HG02852 (cell line): ENCODE measurements at regions not wholly inside any gene's neighbourhood (a gene's known extent, or its start where the extent isn't known, plus 50 kb on each side); places are given as distances from the start of the nearest gene placed in this dataset.
"Not testable (repeated sequence)": the region's sequence is repeated elsewhere in the genome, so short reads cannot be mapped to it uniquely, and the experiment has no call there.

Experiments used
- ATAC-seq: cut with Tn5 transposase; IDR thresholded peaks from one replicate; pipeline ENCODE4 v1.9.1; 2021; ENCODE audit warnings: mild to moderate bottlenecking, moderate library complexity; ENCODE audit not compliant: unreplicated experiment

DNA sequence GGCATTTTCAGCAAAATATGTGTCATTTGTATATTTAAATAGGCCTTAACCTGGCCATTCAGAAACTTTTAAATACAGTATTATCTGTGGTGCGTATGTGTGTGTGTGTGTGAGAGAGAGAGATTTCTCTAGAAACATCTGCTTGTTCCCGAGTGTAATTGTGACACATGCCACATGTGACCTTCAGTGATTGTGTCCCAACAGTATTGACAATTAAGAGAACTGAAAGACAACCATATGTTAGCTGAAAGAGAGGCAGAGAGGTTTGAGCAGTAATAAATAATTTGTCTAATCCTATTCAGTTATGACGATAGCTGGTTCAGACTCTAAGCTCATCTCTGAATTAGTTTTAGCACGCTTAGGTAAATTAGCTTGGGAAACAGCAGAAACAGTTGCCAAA is 1503.1 kb downstream of the PCDH9 start:
- no peak for ATAC-seq

DNA sequence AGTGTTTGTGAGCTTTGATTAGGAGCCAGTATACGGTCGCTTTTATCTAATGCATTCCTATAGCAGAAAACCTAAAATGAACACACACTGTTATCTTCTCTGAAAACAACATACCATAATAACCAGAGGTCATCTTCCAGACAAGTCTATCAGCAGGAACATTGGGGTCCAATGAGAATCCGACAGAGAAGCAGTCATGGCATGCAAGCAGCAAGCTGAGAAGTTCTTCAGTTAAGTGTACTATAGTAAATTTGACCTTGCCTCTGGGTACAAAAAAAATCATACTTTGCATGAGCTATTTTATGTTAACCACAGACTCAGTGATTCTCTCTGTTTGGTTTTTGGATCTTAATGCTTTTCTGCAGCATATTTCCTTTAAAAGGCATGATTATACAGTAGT is 1505.1 kb downstream of the PCDH9 start:
- ATAC-seq = no peak

DNA sequence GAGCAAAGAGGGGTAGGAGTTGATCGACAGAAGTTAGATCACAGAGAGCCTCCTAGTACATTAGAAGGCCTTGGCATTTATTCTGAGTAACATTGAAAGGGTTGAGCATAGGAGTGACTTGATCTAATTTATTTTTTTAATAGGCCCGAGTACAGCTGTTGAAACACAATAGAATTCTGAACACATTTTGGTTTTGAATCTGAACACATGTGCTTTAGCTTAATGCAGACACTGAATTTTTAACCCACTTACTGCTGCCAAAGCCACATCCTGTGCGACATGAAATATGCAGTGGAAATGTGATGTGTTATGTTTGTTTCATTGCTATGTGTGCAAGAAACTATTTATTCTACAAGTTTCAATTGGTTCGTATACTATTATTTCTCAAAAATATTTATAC is 1505.9 kb downstream of the PCDH9 start:
- no peak for ATAC-seq

DNA sequence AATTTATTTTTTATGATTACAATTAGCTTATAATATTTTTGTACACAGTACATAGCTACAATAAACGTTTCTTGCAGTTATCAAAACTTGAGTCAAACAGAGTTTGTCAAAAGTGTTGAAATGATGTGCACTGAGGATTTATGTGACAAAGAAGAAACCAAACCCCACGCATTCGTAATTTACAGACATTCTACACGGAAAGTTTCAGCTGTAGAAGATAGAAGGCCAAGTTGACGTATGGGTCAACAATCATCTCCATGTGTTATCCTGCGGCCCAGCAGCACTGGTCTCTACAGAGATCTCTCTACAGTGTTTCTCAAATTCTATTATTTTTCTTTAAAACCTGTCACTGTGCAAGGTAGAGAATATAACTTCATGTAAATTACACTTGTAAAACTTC is 1507.6 kb downstream of the PCDH9 start:
- no peak for ATAC-seq

DNA sequence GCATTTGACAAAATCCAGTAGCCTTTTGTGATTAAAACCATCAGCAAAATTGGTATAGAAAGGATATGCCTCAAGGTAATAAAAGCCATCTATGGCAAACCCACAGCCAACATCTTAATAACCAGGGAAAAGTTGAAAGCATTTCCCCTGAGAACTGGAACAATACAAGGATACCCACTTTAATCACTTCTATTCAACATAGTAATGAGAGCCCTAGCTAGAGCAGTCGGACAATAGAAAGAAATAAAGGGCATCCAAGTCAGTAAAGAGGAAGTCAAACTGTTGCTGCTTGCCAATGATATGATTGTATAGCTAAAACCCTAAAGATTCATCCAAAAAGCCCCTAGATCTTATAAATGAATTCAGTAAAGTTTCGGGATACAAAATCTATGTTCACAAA is 1510.3 kb downstream of the PCDH9 start:
- no peak for ATAC-seq

DNA sequence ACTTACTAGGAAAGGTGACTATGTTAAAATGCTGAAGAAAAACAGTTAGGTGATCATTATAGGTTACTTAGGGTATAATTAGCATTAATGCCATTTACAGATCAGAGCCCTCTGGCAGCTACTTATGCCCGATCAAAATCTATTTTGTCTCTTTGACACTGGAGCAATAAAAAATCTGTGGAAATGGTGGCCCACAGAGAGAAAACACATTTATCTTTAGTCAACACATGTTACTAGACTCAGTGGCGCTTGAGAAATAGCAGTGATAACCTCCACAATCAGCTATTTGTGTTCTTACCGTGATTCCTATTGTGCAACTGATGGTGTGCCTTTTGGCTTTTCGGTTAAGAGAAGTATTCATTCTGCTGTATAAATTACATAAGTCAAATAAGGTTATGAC is 1519.6 kb downstream of the PCDH9 start:
- no peak for ATAC-seq

DNA sequence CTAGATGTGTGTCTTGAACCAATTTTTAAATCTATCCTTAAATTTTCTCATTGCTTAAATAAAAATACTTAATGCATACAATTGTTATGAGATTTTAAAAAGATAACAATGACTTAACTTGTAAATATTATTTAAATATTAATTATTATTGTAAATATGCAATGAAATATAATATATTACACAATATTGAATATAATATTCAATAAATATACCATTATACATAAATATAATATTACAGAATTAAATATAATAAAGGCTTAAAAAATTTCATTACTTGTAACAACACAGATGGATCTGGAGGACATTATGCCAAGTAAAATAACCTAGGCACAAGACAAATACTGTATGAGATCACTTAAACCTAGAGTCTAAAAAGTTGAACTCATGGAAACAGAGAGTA is 1532.3 kb downstream of the PCDH9 start:
- ATAC-seq = no peak

DNA sequence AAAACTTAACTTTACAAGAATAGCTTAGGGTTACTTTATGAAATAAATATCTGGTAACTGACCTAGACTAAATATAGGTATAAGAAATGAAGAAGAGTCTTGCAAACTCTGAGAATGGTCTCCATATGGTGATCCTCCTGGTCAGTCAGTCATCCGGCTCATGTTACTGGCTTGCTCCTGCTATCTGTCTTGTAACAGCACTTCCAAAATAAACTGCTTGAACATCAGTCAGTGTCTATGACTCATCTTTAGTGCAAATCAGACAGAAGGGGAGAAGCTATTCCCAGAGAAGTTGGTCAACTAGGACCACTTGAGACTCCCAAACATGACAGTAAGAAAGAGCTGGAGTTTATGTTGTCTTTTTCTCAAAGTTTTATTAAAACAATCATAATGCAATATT is 1550.9 kb downstream of the PCDH9 start:
- ATAC-seq = no peak

DNA sequence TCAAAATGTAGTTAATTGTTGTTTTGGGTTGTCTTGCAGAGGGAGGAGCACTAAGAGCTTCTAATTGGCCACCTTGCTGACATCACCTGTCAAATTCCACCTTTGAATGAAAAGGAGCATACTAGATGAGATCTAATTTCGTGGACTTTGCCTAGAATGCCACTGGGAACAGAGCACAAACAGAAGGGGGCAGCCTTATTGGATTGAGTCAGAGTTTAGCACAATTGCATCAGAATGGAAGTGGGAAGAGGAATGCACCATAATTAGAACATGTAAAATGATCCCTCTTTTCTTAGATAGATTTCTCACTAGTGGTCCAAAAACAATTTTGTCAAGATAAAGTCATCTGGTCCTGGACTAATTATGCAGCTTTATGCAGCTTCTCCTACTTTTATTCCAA is 1552.2 kb downstream of the PCDH9 start:
- ATAC-seq = no peak

DNA sequence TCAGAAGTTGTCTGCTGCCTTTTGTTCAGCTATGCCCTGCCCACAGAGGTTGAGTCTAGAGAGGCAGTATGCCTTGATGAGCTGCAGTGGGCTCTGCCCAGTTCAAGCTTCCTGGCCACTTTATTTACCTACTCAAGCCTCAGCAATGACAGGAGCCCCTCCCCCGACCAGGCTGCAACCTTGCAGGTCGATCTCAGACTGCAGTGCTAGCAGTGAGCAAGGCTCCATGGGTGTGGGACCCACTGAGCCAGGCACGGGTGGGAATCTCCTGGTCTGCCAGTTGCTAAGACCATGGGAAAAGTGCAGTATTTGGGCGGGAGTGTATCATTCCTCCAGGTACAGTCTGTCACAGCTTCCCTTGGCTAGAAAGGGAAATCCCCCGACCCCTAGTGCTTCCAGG is 1554.8 kb downstream of the PCDH9 start:
- not testable (repeated sequence) for ATAC-seq

DNA sequence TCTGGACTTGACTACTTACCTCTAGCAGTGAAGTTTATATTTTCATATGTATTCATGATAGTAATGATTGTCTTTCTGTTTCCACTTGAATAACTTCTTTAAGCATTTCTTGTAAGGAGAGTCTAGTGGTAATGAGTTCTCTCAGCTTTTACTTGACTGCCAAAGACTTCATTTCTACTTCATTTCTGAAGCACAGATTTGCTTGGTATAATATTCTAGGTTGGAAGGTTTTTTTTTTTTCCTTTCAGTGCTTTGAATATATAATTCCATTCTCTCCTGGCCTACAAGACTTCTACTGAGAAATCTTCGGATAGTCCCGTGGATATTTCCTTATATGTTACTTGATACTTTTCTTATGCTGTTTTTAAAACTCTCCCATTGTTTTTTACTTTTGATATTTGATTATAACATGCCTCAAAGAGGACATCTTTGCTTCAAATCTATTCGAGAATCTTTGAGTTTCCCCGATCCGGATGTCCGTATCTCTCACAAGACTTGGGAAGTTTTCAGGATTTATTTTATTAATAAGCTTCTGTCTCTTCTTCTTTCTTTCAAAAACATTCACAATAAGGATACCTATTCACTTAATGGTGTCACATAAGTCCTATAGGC is 1560.0 kb downstream of the PCDH9 start:
- ATAC-seq = no peak

DNA sequence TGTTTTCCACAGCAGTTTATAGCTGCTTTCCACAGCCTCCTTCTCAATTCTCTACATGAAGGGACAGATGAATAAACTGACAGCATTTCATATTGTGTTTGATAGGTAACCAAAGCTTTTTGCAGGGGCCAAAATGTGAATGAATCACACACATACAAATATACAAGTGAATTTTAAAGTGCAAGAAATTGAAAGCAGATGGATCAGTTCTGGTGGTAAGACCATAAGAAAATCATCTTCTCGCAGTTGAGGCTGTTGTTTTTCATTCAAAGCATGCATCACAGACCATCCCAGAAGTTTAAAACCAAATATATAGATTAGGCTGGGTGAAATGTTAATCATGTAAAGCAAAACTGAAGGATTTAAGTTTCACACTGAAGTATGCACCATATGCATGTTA is 1569.4 kb downstream of the PCDH9 start:
- ATAC-seq = no peak

DNA sequence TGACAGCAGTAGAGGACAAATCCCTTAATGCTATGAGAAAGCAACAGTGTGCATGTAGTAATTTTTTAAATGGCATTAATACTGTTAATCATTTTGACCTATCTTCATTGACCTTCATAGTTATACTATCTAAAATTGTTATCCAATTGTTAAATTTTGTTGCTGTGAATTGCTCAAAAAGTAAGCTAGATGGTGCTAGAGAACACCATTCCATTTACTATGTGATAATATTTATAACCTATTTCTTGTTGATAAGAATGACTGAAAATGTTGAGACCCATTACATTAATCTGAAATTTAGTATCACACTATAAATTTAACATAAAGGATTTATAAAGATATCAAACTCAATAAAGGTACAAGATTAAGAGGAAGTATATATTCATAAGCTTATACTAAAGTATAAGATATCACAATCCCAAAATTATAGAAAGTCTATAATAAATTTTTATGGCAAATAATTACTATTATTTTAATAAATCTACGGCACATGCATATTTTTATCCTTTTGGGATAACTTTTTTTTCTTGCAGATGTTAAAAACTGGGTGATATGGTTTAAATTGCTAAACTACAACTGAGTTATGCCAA is 1573.3 kb downstream of the PCDH9 start:
- ATAC-seq = no peak

DNA sequence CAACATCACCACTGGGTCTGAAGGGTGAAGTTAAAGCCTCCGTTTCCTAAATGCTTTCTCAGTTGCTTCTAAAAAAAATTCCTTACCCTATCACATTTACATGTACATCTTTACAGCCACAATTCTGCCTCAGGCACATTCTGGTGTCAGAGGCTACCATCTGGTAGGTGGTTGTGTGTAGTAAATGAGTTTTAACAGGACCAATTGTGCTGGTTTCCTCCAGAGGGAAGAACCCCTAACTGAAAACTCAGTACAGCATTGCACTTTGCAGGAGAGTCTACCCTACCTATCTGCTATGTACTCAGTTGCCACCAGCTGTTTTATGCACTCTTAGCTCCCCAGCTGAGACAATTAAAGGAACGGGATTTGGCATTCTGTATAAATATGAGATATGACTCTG is 1576.5 kb downstream of the PCDH9 start:
- ATAC-seq = no peak

DNA sequence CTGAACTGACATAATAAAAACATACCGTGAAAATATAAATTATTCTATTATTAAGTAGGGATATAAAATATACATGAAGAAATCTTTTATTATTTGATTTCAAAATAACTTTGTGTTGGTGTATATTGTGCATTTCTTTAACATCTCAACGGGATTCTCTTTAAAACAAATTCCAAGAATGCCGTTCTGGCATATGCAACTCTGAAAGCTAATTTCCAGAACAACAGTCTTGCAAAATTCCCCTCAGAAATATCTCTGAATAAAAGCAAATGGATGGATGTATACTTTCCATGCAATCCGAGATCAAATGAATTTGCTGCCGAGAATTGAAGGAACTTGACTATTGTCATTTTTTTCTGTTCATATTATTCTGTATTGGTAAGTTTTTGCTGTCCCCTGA is 1579.8 kb downstream of the PCDH9 start:
- no peak for ATAC-seq

DNA sequence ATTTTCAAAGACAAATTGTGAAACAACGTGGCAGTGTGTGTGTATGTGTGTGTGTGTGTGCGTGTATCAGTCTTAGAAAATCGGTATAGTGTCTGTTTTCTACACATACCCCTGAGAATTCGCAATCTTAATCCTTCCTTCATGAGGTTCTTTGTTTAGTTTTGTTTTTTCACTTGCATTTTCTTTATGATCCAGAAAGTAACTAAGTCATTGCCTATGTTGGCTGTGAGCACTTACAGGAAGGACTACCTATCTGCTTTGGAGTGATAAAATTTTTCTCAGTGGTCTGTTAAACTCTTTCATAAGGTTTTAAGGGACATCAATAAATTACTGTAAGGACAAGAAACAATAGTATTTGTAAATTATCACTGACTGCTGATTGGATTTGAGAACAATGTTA is 1587.1 kb downstream of the PCDH9 start:
- ATAC-seq = no peak

DNA sequence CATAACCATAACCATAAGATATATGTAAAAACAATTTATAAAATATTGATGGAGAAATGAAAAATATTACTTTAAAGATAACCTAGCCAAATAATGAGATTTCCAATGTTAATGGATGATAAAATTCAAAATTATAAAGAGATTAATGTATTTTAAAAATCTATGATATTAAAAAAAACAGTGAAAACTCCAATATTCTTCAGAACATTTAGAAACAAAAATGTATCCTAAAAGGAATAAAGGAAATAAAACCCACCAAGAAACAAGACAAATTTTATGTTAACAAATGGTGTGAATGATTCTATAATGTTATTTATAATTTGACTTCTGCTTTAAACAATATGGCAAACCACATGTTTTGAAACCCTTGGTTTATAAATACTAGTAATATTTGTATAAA is 1587.8 kb downstream of the PCDH9 start:
- no peak for ATAC-seq

DNA sequence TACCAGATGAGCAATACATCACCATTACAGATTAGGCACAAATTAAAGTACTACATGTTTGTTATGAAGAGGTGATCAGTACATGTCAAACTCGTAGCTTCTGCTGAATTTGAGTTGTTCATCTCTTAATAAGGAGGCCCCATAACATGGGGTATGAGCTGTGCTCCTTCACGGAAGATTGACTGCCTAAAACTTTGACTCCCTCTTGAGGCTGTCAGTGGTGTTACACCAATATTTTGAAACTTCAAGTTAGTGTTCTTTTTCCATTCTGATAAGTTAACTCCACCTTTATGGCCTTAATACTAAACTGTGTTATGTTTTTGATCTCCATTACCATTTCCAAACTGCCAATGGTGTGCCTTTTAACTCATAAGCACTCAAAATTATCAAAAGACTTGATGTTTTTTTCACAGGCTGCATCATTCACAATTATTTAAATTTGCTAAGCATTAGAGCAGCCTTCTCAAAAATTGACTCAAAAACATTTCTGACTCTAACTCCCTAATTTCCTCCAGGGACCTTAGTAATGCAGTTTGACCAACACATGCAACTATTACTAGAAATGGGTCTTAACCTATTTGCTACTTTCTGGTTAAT is 1591.5 kb downstream of the PCDH9 start:
- peak; percentile 88 for ATAC-seq

DNA sequence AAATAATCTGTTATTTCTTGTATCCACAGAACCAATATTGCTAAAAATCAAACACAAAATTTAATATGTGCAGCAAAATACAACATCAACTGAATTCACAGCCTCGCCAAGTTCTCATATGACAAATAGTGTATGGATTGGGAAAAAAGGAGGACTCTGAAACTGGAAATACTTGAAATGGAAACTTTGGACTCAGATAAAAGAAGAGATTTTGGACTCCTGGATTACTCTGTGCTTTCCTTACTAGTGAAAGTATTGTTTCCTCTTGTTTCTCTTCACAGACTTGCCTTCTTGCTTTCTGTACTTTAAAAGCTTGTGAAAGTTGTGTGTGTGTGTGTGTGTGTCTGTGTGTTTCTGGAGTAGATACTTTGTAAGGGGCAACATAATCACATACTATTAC is 1596.3 kb downstream of the PCDH9 start:
- ATAC-seq = no peak

DNA sequence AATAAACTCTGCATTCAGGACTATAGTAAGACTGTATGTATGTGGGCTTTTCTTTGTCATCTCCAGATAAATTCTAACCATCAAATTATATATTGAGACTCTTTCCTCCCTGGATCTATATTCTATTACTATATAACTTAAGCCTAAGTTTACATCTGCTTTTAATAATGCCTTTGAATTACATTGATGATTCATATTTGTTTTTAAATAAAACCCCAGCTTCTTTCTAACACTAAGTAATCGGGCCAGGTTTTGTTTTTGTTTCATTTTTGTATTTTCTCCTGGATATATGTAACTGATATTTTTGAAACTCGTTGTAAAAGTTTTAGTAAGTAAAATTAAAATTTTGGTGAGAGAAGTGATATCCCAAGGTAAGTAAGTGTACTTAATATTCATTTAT is 1599.1 kb downstream of the PCDH9 start:
- no peak for ATAC-seq

DNA sequence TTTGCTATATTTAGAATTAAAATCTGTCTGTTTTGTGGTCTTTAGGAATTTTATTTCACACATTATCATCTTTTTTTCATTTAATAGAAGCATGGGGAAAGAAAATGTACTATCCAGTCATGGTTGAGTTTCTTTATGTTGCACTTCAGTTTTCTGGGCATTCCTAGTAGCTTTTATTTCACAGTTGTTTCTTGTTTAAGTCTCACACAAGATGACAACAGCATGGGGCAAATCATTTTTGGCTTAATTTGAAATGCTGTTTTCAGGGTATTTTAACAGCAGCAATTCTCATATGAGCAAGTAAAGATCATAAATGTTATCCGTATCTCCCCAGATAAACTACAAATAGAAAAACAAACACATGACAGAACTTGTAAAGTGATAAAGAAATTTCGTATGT is 1600.2 kb downstream of the PCDH9 start:
- no peak for ATAC-seq

DNA sequence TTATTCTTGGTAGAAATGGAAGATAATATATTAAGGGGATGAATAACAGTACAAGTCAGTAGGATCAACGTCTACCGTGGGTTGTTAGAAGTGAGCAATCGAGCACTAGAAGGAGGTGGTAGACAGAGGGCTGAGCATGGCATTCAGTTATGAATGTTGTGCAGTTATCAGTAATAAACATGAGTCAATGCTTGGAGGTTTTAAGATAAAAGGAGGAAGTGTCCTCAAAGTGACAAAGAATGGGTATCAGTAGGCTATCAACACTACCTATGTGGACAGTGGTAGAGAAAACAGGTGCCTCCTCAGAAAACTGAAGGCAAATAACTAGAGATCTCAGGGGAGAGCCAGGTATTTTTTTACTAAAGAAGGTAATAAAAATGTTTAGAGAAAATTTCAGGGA is 1607.0 kb downstream of the PCDH9 start:
- ATAC-seq = no peak

DNA sequence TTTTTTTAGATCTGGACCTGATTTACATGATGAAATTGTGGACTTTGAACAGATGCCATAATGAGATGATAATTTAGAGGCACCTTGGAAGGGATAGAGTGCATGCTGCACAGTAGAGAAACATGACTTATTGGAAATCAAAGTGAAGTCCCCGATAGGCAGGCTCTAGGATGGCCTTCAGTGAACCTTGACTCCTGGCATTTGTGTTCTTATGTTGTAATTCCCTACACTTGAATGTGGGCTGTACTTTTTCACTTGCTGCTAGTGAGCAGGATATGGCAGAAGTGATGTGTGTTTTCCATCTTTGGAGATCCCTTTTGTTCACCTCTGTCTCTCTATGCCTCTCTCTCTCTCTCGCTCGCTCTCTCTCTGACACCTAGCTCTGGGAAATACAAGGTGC is 1614.6 kb downstream of the PCDH9 start:
- no peak for ATAC-seq
